ENCODE measurements at regions not wholly inside any gene's neighbourhood (a gene's known extent, or its start where the extent isn't known, plus 50 kb on each side); places are given as distances from the start of the nearest gene placed in this dataset.

GRCh38 chr14:99069946-99070345 is 202.1 kb downstream of the BCL11B start:
- DNase-seq, result no peak

DNA sequence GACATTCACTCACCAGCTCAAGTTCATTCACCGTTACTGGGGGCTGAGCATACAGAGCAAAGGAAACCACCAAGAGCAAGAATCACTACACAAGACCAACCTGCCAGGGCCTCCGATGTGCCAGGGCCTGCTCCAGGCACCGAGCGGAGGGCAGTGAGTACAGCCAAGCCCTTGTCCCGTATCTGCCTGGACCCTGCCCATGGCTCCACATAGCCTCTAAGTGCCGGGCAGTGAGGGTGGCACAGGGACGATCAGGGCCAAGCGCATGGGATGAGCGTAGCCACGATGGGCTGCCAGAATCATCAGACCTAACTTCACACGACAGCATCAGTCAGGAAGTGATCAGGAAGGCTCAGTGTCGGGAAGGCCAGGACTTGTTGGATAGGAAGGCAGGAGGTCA is 199.6 kb downstream of the BCL11B start:
- no peak for DNase-seq

DNA sequence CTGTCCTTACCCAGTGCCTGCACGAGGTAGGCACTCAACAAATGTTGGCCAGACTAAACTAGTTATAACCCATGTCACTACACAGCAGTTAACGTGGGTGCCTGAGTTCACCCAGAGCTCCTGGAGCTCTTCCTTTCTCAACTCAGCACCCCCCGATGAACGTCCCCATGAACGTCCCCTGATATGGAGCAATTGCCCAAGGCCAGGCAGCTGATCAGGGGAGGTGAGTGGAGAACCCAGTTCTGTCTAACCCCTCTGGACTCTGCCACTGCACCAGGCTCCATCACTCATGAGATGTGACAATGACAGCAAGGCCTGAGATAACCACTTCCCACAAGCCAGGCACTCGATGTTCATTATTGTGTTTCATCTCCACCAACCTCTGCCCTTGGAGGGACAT is 199.0 kb downstream of the BCL11B start:
- no peak for DNase-seq

DNA sequence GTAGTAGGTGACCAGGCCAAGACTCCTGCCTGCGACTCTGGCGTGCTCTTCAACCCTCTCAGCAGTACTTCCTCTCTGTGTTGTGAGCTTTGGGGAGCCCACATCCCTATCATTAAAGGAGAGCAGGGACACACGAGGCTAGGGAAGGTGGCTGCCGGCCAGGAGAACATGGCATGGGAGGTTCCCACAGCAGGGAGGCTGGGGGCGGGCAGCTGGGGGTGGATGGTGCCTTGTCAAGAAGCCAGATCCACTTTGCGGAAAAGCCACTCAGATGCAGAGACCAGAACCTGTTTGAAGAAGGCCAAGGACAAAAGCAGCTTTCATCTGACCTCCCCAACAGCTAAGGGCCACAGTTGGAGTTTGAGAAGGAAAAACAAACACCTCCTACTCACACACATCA is 198.6 kb downstream of the BCL11B start:
- DNase-seq, result no peak

- DNase-seq, result no peak
These were observed 196.9 kb downstream of the BCL11B start for GRCh38 chr14:99075061-99075460.

DNA sequence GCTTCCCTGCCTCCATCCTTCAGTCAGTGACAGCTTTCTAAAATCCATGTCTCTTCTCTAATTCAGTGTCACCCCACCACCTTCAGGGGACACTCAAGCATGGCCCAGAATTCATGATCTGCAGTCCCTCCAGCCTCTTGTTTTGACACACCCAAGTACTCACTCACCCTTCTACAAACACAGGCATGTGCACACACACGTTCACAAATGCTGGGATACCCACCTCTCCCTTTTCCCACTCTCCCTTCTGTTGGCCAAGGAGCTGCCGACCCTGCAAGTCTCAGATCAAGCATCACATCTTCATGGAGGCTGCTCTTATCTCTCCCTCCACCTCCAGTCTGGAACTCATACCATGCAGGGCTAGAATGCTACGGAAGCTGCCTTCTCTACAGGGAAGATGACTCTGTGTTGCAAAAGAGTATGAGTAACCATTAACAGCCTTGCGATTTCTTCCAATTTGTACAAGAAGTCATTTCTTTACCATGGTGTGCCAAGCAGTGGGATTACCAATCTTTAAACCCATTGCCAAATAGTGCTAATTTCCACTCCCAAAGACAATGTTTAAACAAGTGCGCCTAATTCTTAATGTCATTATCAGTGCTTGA is 196.1 kb downstream of the BCL11B start:
- DNase-seq, result no peak

- DNase-seq, result no peak
These were observed 194.7 kb downstream of the BCL11B start for GRCh38 chr14:99077076-99077843.

- DNase-seq, result no peak
These were observed 194.2 kb downstream of the BCL11B start for GRCh38 chr14:99077844-99078236.

- no peak for DNase-seq
These were observed 193.6 kb downstream of the BCL11B start for GRCh38 chr14:99078426-99078825.

- DNase-seq, result no peak
These were observed 192.8 kb downstream of the BCL11B start for GRCh38 chr14:99079061-99079727.

DNA sequence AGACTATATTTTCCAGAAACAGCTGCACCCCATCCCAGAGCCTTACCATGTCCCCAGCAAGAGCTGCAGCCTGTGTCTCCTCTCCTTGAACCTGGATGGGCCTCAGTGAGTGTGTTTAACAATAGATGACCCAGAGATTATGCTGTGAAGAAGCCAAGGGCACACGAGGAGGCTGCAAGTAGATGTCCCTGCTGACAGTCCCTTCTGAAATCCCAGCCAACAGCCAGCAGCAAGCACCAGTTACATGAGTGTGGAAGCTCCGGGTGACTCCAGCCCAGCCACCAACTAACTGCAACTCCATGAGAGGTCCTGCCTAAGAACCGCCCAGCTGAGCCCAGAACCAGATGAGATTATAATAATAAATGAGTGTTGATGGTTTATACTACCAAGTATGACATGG is 191.7 kb downstream of the BCL11B start:
- no peak for DNase-seq

DNA sequence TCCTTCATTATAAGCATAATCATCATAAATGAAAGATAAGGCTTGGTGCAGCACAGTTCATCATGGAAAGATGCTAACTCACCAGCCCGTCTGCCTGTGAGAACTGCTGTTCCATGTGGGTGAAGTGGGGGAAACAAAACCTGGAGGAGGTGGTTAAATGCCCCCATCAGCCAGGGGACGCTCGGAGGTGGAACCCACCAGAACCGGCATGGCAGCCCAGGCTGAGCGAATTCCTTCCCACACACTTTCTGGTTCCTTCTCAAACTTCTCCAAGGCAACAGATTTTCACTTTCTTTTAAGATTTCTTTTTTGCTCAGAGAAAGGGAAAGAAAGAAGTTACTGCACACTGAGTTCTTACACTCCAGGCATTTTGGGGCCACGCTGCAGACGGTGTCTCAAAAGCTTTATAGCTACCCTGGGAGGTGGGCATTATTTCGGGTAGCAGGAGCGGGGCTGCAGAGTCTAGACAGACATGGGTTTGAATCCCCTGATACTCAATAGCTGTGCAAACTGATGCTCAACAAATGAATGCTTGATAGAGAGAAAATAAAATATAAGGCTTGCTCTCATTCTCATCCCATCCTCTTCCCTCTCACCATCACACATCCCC is 190.7 kb downstream of the BCL11B start:
- no peak for DNase-seq

GRCh38 chr14:99081880-99082279 is 190.1 kb downstream of the BCL11B start:
- no peak for DNase-seq

- no peak for DNase-seq
These were observed 178.2 kb downstream of the BCL11B start for GRCh38 chr14:99093532-99094517.

GRCh38 chr14:99094901-99095300 is 177.1 kb downstream of the BCL11B start:
- DNase-seq, result no peak

DNA sequence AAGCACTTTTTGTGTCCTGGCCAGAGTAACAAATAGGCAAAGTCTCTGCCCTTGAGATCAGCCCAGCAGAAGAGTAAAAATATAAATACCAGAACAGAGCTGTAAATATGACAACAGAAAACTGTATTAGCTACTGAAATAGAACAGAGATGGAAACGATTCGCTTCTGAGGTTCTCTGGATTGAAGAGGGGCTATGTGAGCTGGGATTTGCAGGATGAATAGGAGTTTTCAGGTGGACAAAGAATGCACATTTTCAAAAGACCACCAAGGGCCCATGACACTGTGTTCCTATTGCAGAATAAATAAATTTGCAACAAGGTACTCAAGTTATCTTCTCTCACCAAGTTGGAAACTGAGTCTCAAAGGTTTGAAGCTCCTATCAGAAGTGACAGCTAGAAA is 176.6 kb downstream of the BCL11B start:
- no peak for DNase-seq

DNA sequence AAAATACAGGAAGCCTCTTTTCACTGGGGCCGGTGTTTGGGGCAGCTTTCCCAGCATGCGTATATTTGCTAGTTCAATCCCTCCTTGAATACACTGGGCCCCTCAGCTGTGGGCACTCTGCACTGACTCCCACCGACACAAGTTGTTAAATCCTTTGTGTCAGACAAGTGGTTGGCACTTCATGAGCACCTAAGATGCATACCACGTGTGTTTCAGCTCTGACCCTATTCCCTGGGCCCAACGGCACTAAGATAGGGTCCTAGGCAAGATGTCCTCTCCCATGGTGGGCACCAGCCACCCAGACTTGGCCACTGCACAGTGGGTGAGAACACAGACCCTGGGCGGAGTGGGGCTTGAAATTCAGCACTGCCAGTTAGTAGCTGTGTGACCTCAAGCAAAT is 173.8 kb downstream of the BCL11B start:
- DNase-seq, result no peak

- no peak for DNase-seq
These were observed 172.8 kb downstream of the BCL11B start for GRCh38 chr14:99099051-99099787.

DNA sequence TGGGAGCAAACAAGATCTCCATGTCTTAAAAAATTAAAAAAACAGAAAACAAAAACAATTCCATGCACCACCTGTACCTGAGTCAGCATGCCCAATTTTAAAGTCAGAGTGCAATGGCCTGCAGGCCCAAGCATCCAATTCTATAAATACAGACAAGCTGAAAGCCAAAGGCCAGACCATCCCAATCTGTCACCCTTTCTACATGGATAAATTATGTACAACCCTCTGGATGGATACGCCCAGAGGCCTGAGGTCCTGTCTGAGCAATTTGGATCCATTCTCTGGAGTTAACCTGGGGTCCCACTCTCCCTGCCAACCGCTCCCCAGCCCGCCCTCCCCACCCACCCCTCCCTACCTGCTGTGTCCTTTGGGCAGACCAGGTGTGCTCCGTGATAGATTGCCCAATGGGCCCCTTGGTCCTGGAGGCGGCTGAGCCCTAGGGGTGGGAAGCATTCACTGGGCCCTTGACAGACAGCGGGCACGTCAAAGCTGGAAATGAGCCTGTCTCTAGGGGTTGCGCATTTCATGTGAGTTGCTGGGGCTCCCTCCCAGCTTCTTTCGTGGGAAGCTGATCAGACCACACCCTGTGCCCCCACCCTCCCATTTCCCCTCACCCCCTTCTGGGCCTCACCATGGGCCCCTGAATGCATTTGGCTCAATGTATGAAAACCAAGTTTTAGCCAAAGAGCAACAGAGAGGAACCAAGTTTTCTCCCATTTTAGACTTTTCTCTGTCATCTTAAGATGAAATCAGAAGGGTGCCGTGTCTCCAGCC is 171.3 kb downstream of the BCL11B start:
- no peak for DNase-seq

DNA sequence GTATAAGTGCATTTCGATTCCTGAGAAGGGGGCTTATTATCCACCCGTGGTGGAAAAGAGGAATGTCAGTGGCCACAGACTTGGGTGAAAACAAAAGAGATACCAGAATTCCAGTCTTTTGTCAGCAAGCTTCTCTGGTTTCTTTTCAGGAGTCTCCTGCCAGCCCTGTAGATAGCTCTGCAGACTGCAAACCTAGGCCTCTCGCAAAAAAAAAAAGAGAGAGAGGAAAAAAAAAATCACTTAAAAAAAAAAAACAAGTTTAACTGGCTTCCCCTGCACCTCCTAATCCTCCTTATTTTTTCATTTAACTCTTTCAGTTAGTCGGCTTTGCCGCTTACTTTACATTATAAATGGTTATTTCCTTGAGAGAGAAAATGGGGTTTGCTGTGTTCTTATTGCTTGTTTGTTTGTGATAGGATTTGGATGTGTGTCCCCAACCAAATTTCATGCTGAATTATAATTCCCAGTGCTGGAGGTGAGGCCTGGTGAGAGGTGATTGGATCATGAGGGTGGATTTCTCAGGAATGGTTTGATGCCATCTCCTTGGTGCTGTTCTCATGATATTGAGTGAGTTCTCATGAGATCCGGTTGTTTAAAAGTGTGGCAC is 170.0 kb downstream of the BCL11B start:
- no peak for DNase-seq
